PC-9 (cell line): ENCODE measurements at regions not wholly inside any gene's neighbourhood (a gene's known extent, or its start where the extent isn't known, plus 50 kb on each side); places are given as distances from the start of the nearest gene placed in this dataset.

Experiments
- BruUV-seq: library from RNA; stranded (reverse); fragments of 400-500 nt; replicated peaks from 2 replicates; lab custom pipeline; 2021; lab: Mats Ljungman, UMichigan
- CTCF ChIA-PET: fragments of 300-600 bp; sonication (Branson Sonifier 250); formaldehyde crosslinking; loops from one replicate; lab custom pipeline; 2022; ENCODE audit warnings: antibody characterized with exemption; lab: Charles Lee
- POLR2A ChIA-PET: fragments of 300-600 bp; sonication (Branson Sonifier 250); formaldehyde crosslinking; loops from one replicate; lab custom pipeline; 2022; ENCODE audit warnings: antibody characterized with exemption; ENCODE audit not compliant: unreplicated experiment; lab: Charles Lee
- DNase-seq, 2 experiments: peaks; one replicate each; pipeline versions ENCODE4 v3.0.0 to v3.0.0-alpha.2; 2015 to 2022; ENCODE audit warnings: mixed read lengths in 1 of 2
- H2AFZ ChIP-seq: fragments of 200-600 bp; sonication (generic); 2 replicates; pipeline ENCODE4 v1.8.1; 2017; ENCODE audit warnings: antibody characterized with exemption
- H3F3A ChIP-seq: fragments of 200-600 bp; sonication (generic); 2 replicates; pipeline ENCODE4 v1.8.1; 2017; ENCODE audit warnings: antibody characterized with exemption, mild to moderate bottlenecking, low read depth; ENCODE audit not compliant: insufficient read depth
- H3K27ac ChIP-seq: fragments of 200-600 bp; sonication (generic); 2 replicates; pipeline ENCODE4 v1.6.1; 2016; ENCODE audit warnings: mixed run types
- H3K27me3 ChIP-seq: fragments of 200-600 bp; sonication (generic); 2 replicates; pipeline ENCODE4 v1.6.1; 2016; ENCODE audit warnings: low read depth, mixed run types; ENCODE audit not compliant: insufficient read depth
- H3K36me3 ChIP-seq: fragments of 200-600 bp; sonication (generic); 2 replicates; pipeline ENCODE4 v1.6.1; 2016; ENCODE audit warnings: low read depth, mixed run types
- H3K4me1 ChIP-seq: fragments of 200-600 bp; sonication (generic); replicated peaks from 2 replicates; pipeline ENCODE4 v1.6.1; 2016; ENCODE audit warnings: mixed run types; ENCODE audit not compliant: insufficient read depth
- H3K4me2 ChIP-seq: fragments of 200-600 bp; sonication (generic); 2 replicates; pipeline ENCODE4 v1.6.1; 2017; ENCODE audit warnings: mixed run types
- H3K4me3 ChIP-seq: fragments of 200-600 bp; sonication (generic); 2 replicates; pipeline ENCODE4 v1.6.1; 2016; ENCODE audit warnings: mixed run types
- H3K79me2 ChIP-seq: fragments of 200-600 bp; sonication (generic); 2 replicates; pipeline ENCODE4 v1.6.1; 2017; ENCODE audit warnings: low read depth, mixed run types
- H3K9me2 ChIP-seq: fragments of 200-600 bp; sonication (generic); 2 replicates; pipeline ENCODE4 v1.8.1; 2017; ENCODE audit warnings: mild to moderate bottlenecking; ENCODE audit not compliant: insufficient read depth
- H3K9me3 ChIP-seq: fragments of 200-600 bp; sonication (generic); 2 replicates; pipeline ENCODE4 v1.8.1; 2016; ENCODE audit warnings: low read depth; ENCODE audit not compliant: insufficient read depth
- H4K20me1 ChIP-seq: fragments of 200-600 bp; sonication (generic); 2 replicates; pipeline ENCODE4 v1.8.1; 2017; ENCODE audit not compliant: insufficient read depth
- EZH2 ChIP-seq: fragments of 200-600 bp; sonication (generic); IDR thresholded peaks from 2 replicates; pipeline ENCODE4 v1.8.0; 2017; ENCODE audit warnings: antibody characterized with exemption, low read depth
- intact Hi-C: fragments of 100-400 bp; cut with micrococcal nuclease; formaldehyde crosslinking; loops from one replicate; pipeline ENCODE4 v1.10.0; 2022; ENCODE audit not compliant: unreplicated experiment
- TF ChIP-seq, protein P1 (sequence below): fragments of 200-600 bp; sonication (generic); conservative IDR thresholded peaks from 2 replicates; pipeline ENCODE4 v1.6.1; 2017; ENCODE audit warnings: mixed run types, antibody characterized with exemption, mild to moderate bottlenecking, moderate library complexity

DNA sequence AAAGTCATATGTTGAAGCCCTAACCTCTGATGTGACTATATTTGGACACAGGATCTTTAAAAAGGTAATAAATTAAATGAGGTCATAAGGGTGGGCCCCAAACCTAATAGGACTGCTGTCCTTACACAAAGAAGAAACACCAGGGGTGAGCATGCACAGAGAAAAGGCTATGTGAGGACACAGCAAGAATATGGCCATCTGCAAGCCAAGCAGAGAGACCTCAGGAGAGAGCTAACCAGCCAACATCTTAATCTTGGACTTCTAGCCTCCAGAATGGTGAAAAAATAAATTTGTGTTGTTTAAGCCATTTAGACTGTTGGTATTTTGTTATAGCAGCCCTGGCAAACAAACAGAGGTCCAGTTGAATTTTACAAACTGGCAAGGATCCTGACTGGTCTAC, 223.9 kb downstream of the LTN1 start:
- H3K4me2 ChIP-seq, result no peak overlapping the region
- no TSS peak for BruUV-seq
- H3K9me3 ChIP-seq, result no peaks in the 10 kb centered on the region
- ChIA-PET CTCF (no interaction called here), POLR2A (no interaction called here)
- no peak overlapping the region for H2AFZ ChIP-seq
- no peak overlapping the region for H3K27ac ChIP-seq
- no peaks in the 10 kb centered on the region for H3K36me3 ChIP-seq
- no peak for DNase-seq
- no peaks in the 10 kb centered on the region for H3K27me3 ChIP-seq
- no peaks in the 10 kb centered on the region for H3K4me1 ChIP-seq
- H3F3A ChIP-seq, result no peaks in the 10 kb centered on the region
- no peaks in the 10 kb centered on the region for H3K9me2 ChIP-seq
- intact Hi-C loops, result no loop called here
- no peaks in the 10 kb centered on the region for H3K79me2 ChIP-seq
- no peaks in the 10 kb centered on the region for H4K20me1 ChIP-seq
- no peak overlapping the region for H3K4me3 ChIP-seq
- TF ChIP-seq, protein P1, sequence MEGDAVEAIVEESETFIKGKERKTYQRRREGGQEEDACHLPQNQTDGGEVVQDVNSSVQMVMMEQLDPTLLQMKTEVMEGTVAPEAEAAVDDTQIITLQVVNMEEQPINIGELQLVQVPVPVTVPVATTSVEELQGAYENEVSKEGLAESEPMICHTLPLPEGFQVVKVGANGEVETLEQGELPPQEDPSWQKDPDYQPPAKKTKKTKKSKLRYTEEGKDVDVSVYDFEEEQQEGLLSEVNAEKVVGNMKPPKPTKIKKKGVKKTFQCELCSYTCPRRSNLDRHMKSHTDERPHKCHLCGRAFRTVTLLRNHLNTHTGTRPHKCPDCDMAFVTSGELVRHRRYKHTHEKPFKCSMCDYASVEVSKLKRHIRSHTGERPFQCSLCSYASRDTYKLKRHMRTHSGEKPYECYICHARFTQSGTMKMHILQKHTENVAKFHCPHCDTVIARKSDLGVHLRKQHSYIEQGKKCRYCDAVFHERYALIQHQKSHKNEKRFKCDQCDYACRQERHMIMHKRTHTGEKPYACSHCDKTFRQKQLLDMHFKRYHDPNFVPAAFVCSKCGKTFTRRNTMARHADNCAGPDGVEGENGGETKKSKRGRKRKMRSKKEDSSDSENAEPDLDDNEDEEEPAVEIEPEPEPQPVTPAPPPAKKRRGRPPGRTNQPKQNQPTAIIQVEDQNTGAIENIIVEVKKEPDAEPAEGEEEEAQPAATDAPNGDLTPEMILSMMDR, result no peak
- TF ChIP-seq EZH2, result no peak

DNA sequence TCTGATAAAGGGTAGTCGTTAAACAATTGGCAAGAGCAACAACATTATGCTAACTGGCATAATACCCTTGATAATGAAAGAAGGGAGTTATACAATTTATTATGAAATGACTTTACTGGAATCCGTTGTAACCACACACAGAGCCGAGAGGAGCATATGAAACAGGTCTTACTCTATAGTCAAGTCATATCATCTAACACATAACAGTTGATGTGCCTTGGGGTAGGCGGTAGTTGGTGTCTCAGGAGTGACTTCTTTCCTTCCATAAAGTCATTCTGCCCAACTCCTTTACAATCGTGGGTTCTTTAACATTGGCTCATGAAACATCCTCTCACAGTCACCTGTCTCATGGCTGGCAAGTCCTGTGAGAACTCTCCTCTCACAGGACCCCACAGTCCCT, 225.2 kb downstream of the LTN1 start:
- H3K4me3 ChIP-seq, result no peak overlapping the region
- H3K36me3 ChIP-seq, result no peaks in the 10 kb centered on the region
- POLR2A ChIA-PET, result no interaction called here
- no peak overlapping the region for H2AFZ ChIP-seq
- intact Hi-C loops, result no loop called here
- H3K9me3 ChIP-seq, result no peaks in the 10 kb centered on the region
- no peak for DNase-seq
- no peak overlapping the region for H3K27ac ChIP-seq
- H3K27me3 ChIP-seq, result no peaks in the 10 kb centered on the region
- no peaks in the 10 kb centered on the region for H3K9me2 ChIP-seq
- CTCF ChIA-PET, result interaction anchor here (0.6 kb wide), 1 partner anchor 1828 kb away, joined by 5 read pairs; no protein-coding TSS in a partner anchor
- H4K20me1 ChIP-seq, result no peaks in the 10 kb centered on the region
- no peaks in the 10 kb centered on the region for H3K79me2 ChIP-seq
- no peak for TF ChIP-seq EZH2
- TF ChIP-seq, protein P1, result no peak
- no peaks in the 10 kb centered on the region for H3F3A ChIP-seq
- H3K4me1 ChIP-seq, result no peaks in the 10 kb centered on the region
- no peak overlapping the region for H3K4me2 ChIP-seq
- BruUV-seq, result no TSS peak

DNA sequence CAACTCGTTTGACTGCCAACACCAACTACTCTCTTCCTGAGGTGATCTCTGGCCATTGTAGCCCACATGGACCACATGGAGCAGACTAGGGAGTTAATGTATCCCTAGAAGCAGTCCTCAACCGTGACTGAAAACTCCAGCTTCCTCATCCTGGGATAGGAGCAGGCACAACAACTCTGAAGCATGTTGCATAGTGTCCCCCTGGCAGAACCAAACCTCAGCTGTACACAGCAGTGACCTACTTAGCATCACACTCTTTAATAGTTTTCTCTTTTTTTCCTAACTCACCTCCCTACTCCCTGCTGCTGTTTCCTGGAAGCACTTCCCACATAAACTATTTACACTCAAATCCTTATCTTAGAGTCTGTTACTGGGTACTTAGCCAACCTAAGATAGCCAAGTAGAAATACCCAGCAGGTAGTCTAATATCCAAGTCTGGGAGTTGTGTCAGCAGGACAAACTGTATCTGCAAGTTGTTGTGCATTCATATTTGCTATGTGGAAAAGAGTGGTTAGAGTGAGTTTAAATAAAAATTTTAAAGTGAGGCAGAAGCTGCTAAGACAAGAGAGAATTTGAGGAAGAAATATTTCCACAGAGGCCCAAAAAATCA, 228.8 kb downstream of the LTN1 start:
- Histone ChIP-seq H3K4me1 (no peaks in the 10 kb centered on the region), H3K9me3 (no peaks in the 10 kb centered on the region), H3K27ac (no peak overlapping the region), H3K27me3 (no peaks in the 10 kb centered on the region), H3K36me3 (no peaks in the 10 kb centered on the region), H4K20me1 (no peaks in the 10 kb centered on the region), H3K4me2 (no peak overlapping the region), H3K4me3 (no peak overlapping the region), H3K9me2 (no peaks in the 10 kb centered on the region), H2AFZ (no peak overlapping the region), H3F3A (no peaks in the 10 kb centered on the region), H3K79me2 (no peaks in the 10 kb centered on the region)
- POLR2A ChIA-PET, result no interaction called here
- DNase-seq, result no peak
- intact Hi-C loops, result no loop called here
- CTCF ChIA-PET, result interaction anchor here (1.0 kb wide), 1 partner anchor 18 kb away, joined by 3 read pairs; no protein-coding TSS in a partner anchor
- BruUV-seq, result no TSS peak
- TF ChIP-seq EZH2, result no peak
- TF ChIP-seq, protein P1, result no peak
